ENCODE measurements at regions not wholly inside any gene's neighbourhood (a gene's known extent, or its start where the extent isn't known, plus 50 kb on each side); places are given as distances from the start of the nearest gene placed in this dataset.

DNA sequence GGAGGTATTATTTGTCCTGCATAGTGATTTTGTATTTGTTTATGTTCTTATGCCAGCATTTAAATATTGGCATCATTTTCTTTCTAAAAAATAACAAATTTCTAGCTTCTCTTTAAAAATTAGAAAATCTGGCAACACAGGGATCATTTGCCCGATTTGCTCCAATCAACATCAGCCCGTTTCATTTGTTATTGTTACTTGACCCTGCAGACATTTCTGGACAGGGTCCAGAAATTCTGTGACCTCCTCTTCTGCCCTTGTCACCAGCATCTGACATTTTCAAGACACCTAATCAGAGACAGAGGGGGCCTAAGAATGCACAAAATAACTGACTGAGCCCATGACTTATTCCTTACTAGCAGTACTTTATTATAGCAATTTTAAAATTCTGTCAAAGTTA lies 253.3 kb downstream of the MREG start:
- Histone ChIP-seq H3K4me2 (ENCODE audit: control insufficient read depth, insufficient read depth) (no peak overlapping the region), H3K79me2 (ENCODE audit: control insufficient read depth, insufficient read depth, low read length) (no peaks in the 10 kb centered on the region), H4K20me1 (ENCODE audit: control insufficient read depth, insufficient read depth) (no peaks in the 10 kb centered on the region), H3K27ac (ENCODE audit: control insufficient read depth, insufficient read depth) (no peak overlapping the region), H3K27me3 (replicated peaks in 1 of 2; ENCODE audit: control insufficient read depth in 2 of 2, insufficient read depth in 2 of 2, low read length in 1 of 2) (no peaks in the 10 kb centered on the region), H3K4me3 (no peak overlapping the region), H2AFZ (ENCODE audit: control insufficient read depth, low read depth, low read length) (no peak overlapping the region), H3K36me3 (ENCODE audit: control insufficient read depth in 2 of 2, insufficient read depth in 2 of 2, low read length in 1 of 2) (no peaks in the 10 kb centered on the region), H3K9me3 (replicated peaks; ENCODE audit: control insufficient read depth, insufficient read depth, low read length) (no peaks in the 10 kb centered on the region; the same call in 2 of the 3 replicates), H3K4me1 (ENCODE audit: control insufficient read depth, insufficient read depth, low read length) (no peaks in the 10 kb centered on the region), H3K9ac (ENCODE audit: control insufficient read depth, insufficient read depth, low read length) (no peak overlapping the region)
- ChIA-PET CTCF (interaction anchor here (1.1 to 1.7 kb wide), 2 partner anchors 10 to 14 kb away, joined by 4 to 6 read pairs; no protein-coding TSS in a partner anchor), RAD21 (ENCODE audit: unreplicated experiment) (interaction anchor here (1.2 kb wide), 1 partner anchor 52 kb away, joined by 4 read pairs; no protein-coding TSS in a partner anchor), SMC1A (ENCODE audit: uncharacterized antibody, unreplicated experiment) (interaction anchor here (1.0 to 2.1 kb wide), 5 partner anchors 10 to 47 kb away, joined by 3 to 12 read pairs (median 5); no protein-coding TSS in a partner anchor), POLR2A (interaction anchor here (0.6 to 1.0 kb wide), 3 partner anchors 37 to 567 kb away, joined by 3 read pairs; no protein-coding TSS in a partner anchor)
- DNase-seq (ENCODE audit: low read depth, low spot score) (no peak), FAIRE-seq (no peak), ATAC-seq (no peak)
- 15% methylated on average over 2 of the region's 2 CpGs for WGBS (ENCODE audit: insufficient coverage, insufficient replicate concordance, low lambda C conversion rate, missing lambda C conversion rate)
- in situ Hi-C loops (cut with MboI): no loop called here
- intact Hi-C loops (cut with micrococcal nuclease; ENCODE audit: unreplicated experiment): no loop called here
- no TSS peak for BruUV-seq (replicated peaks)
- TF ChIP-seq GATAD2B (conservative IDR thresholded peaks at IDR 0.05; ENCODE audit: low read depth) (no peak), ZNF274 (IDR thresholded peaks at IDR 0.05; ENCODE audit: insufficient read depth, insufficient read length) (no peak), ZNF384 (IDR thresholded peaks at IDR 0.05; ENCODE audit: borderline replicate concordance, low read depth, low read length) (no peak), LARP7 (IDR thresholded peaks at IDR 0.05) (no peak), EGR1 (IDR thresholded peaks at IDR 0.05; ENCODE audit: borderline replicate concordance in 1 of 2, low read depth in 2 of 2, low read length in 2 of 2) (no peak), TCF7 (IDR thresholded peaks at IDR 0.05; ENCODE audit: borderline replicate concordance) (no peak), MTA3 (IDR thresholded peaks at IDR 0.05; ENCODE audit: borderline replicate concordance, low read length) (no peak), FOXK2 (IDR thresholded peaks at IDR 0.05) (no peak), RFX5 (IDR thresholded peaks at IDR 0.05; ENCODE audit: low read depth, low read length) (no peak), GABPA (IDR thresholded peaks at IDR 0.05; ENCODE audit: low read depth) (no peak)
- TF ChIP-seq, protein P1, sequence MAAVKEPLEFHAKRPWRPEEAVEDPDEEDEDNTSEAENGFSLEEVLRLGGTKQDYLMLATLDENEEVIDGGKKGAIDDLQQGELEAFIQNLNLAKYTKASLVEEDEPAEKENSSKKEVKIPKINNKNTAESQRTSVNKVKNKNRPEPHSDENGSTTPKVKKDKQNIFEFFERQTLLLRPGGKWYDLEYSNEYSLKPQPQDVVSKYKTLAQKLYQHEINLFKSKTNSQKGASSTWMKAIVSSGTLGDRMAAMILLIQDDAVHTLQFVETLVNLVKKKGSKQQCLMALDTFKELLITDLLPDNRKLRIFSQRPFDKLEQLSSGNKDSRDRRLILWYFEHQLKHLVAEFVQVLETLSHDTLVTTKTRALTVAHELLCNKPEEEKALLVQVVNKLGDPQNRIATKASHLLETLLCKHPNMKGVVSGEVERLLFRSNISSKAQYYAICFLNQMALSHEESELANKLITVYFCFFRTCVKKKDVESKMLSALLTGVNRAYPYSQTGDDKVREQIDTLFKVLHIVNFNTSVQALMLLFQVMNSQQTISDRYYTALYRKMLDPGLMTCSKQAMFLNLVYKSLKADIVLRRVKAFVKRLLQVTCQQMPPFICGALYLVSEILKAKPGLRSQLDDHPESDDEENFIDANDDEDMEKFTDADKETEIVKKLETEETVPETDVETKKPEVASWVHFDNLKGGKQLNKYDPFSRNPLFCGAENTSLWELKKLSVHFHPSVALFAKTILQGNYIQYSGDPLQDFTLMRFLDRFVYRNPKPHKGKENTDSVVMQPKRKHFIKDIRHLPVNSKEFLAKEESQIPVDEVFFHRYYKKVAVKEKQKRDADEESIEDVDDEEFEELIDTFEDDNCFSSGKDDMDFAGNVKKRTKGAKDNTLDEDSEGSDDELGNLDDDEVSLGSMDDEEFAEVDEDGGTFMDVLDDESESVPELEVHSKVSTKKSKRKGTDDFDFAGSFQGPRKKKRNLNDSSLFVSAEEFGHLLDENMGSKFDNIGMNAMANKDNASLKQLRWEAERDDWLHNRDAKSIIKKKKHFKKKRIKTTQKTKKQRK (IDR thresholded peaks at IDR 0.05; ENCODE audit: low read depth, low read length): no peak
- TF ChIP-seq, protein P2, sequence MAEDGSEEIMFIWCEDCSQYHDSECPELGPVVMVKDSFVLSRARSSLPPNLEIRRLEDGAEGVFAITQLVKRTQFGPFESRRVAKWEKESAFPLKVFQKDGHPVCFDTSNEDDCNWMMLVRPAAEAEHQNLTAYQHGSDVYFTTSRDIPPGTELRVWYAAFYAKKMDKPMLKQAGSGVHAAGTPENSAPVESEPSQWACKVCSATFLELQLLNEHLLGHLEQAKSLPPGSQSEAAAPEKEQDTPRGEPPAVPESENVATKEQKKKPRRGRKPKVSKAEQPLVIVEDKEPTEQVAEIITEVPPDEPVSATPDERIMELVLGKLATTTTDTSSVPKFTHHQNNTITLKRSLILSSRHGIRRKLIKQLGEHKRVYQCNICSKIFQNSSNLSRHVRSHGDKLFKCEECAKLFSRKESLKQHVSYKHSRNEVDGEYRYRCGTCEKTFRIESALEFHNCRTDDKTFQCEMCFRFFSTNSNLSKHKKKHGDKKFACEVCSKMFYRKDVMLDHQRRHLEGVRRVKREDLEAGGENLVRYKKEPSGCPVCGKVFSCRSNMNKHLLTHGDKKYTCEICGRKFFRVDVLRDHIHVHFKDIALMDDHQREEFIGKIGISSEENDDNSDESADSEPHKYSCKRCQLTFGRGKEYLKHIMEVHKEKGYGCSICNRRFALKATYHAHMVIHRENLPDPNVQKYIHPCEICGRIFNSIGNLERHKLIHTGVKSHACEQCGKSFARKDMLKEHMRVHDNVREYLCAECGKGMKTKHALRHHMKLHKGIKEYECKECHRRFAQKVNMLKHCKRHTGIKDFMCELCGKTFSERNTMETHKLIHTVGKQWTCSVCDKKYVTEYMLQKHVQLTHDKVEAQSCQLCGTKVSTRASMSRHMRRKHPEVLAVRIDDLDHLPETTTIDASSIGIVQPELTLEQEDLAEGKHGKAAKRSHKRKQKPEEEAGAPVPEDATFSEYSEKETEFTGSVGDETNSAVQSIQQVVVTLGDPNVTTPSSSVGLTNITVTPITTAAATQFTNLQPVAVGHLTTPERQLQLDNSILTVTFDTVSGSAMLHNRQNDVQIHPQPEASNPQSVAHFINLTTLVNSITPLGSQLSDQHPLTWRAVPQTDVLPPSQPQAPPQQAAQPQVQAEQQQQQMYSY (CRISPR knock-in tag; IDR thresholded peaks at IDR 0.05): no peak
